ENCODE measurements at regions not wholly inside any gene's neighbourhood (a gene's known extent, or its start where the extent isn't known, plus 50 kb on each side); places are given as distances from the start of the nearest gene placed in this dataset.

- TF ChIP-seq, protein P1, sequence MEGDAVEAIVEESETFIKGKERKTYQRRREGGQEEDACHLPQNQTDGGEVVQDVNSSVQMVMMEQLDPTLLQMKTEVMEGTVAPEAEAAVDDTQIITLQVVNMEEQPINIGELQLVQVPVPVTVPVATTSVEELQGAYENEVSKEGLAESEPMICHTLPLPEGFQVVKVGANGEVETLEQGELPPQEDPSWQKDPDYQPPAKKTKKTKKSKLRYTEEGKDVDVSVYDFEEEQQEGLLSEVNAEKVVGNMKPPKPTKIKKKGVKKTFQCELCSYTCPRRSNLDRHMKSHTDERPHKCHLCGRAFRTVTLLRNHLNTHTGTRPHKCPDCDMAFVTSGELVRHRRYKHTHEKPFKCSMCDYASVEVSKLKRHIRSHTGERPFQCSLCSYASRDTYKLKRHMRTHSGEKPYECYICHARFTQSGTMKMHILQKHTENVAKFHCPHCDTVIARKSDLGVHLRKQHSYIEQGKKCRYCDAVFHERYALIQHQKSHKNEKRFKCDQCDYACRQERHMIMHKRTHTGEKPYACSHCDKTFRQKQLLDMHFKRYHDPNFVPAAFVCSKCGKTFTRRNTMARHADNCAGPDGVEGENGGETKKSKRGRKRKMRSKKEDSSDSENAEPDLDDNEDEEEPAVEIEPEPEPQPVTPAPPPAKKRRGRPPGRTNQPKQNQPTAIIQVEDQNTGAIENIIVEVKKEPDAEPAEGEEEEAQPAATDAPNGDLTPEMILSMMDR (conservative IDR thresholded peaks at IDR 0.05; ENCODE audit: low read length): no peak
- no peak for TF ChIP-seq EZH2phosphoT487 (IDR thresholded peaks at IDR 0.05; ENCODE audit: borderline replicate concordance)
Measured at GRCh38 chr10:30747633-30748032, 118.1 kb upstream of the LYZL2 start.
